Stimulated activated CD8-positive, alpha-beta memory T cell treated with anti-CD3 and anti-CD28 coated beads, Interleukin-12 subunit alpha, Interleukin-12 subunit beta, amount 100 ng/mL, for 1 hour (primary cell): ENCODE measurements at regions not wholly inside any gene's neighbourhood (a gene's known extent, or its start where the extent isn't known, plus 50 kb on each side); places are given as distances from the start of the nearest gene placed in this dataset.

Source experiments
- DNase-seq: peaks from one replicate; pipeline ENCODE4 v3.0.0-alpha.2; 2020; ENCODE audit warnings: low read depth

DNA sequence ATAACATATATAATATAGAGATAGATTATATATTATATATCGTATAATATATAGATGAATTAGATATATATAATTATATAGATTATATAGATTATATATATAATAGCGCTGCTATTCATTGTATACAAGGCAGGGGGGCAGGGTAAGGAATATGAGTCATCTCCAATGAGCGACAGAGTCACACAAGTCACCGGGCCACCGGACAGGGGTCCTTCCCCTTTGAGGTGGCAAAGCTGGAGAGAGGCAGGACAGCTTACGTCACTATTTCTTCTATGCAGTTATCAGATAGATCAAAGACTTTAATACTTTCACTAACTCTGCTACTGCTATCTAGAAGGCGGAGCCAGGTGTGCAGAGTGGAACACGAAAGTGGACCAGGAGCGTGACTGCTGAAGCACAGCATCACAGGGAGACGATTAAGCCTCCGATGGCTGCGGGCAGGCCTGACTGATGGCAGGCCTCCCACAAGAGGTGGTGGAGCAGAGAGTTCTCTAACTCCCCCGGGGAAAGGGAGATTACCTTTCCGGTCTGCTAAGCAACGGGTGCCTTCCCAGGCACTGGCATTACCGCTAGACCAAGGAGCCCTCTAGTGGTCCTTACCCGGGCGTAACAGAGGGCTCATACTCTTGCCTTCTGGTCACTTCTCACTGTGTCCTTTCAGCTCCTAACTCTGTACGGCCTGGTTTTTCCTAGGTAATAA is 2154.7 kb downstream of the MRPL39 start:
- DNase-seq: no peak

- no peak for DNase-seq
These were observed 2162.0 kb downstream of the MRPL39 start for GRCh38 chr21:23445307-23445706.

- DNase-seq: no peak
These were observed 2169.2 kb downstream of the MRPL39 start for GRCh38 chr21:23438081-23438480.

- DNase-seq: no peak
These were observed 2204.3 kb downstream of the MRPL39 start for GRCh38 chr21:23402929-23403520.

GRCh38 chr21:23401278-23401677 is 2206.0 kb downstream of the MRPL39 start:
- DNase-seq: no peak

- no peak for DNase-seq
These were observed 2208.6 kb downstream of the MRPL39 start for GRCh38 chr21:23398726-23399125.

- no peak for DNase-seq
These were observed 2212.8 kb downstream of the MRPL39 start for GRCh38 chr21:23394458-23394857.

DNA sequence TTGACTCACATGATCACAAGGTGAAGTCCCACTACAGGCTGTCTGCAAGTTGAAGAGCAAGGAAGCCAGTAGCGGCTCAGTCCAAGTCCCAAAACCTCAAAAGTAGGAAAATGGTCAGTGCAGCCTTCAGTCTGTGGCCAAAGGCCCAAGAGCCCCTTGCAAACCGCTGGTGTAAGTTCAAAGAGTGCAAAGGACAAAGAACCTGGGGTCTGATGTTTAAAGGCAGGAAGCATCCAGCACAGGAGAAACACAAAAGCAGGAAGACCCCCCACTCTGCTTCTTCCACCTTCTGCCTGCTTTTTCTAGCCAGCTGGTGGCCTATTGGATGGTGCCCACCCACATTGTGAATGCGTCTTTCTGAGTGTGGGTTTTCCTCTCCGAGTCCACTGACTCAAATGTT is 2222.6 kb downstream of the MRPL39 start:
- no peak for DNase-seq

GRCh38 chr21:23374155-23374554 is 2233.1 kb downstream of the MRPL39 start:
- no peak for DNase-seq

DNA sequence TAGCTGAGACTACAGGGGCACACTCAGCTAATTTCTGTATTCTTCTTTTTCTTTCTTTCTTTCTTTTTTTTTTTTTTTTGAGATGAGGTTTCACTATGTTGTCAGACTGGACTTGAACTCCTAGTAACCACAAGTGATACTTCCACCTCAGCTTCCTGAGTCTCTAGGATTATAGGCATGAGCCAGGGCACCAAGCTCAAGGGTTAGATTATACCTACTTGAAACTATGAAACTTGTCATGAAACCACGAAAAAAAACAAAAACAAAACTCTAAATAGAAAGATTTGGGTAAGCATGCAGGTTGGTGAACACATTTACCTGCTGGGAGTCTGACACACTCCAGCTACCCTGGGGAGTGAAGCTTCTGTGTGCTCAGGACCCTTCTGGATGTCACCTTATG is 2250.4 kb downstream of the MRPL39 start:
- no peak for DNase-seq

GRCh38 chr21:23316190-23316589 is 2291.1 kb downstream of the MRPL39 start:
- DNase-seq: no peak

DNA sequence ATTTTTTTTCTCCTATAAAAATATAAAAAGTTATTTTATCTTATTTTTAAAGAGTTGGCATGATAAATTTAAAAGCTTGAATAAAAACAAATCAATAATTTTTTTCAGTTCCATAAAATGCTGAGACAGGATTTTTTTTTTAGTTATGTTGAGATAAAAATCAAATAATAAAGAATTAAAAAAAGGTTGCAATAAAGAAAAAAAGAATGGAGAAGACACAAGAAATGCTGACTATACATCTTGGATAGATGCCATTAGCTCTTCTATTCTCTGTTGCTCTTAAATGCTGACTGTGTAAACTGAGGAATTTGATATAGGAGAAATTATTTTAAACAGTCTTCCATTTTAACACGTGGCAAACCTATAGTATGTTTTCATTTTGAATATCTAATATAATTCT is 2298.5 kb downstream of the MRPL39 start:
- no peak for DNase-seq

- no peak for DNase-seq
These were observed 2300.2 kb downstream of the MRPL39 start for GRCh38 chr21:23307065-23307464.

DNA sequence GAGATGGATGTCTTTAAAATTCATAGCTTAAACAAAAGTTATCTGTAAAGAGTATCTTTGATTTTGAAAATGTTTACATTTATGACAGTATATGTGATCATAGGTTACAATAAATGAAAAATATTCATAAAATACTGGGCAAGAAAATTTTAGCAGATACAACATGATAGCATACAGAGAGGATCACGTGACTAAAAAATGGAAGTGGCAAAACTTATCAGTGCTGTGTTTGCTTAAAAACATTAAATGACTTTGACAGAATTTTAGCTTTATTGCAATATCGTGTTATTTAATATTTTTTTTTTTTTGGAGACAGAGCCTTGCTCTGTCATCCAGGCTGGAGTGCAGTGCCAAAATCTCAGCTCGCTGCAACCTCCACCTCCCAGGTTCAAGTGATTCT is 2294.1 kb downstream of the NCAM2 start:
- no peak for DNase-seq

- no peak for DNase-seq
These were observed 2283.7 kb downstream of the NCAM2 start for GRCh38 chr21:23281917-23282316.

- DNase-seq: no peak
These were observed 2251.6 kb downstream of the NCAM2 start for GRCh38 chr21:23249760-23250159.

GRCh38 chr21:23247334-23247733 is 2249.1 kb downstream of the NCAM2 start:
- DNase-seq: no peak

DNA sequence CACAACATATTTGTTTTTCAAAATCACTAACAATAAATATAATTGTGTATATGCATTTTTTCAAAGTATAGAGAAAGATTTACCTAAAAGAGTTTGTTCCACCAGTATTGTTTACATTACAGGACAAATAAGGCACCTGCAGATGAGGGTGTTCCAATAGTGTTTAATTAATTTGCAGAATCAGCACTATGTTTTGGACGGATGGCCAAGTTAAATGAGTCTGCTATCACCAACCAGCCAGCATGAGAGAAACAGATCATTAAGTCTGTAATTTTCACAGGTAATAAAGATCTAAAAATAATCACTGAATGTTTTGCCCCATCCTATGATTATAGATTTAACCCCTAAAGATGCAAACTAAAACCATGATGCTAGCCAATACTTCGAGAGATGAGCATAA is 2247.0 kb downstream of the NCAM2 start:
- no peak for DNase-seq

DNA sequence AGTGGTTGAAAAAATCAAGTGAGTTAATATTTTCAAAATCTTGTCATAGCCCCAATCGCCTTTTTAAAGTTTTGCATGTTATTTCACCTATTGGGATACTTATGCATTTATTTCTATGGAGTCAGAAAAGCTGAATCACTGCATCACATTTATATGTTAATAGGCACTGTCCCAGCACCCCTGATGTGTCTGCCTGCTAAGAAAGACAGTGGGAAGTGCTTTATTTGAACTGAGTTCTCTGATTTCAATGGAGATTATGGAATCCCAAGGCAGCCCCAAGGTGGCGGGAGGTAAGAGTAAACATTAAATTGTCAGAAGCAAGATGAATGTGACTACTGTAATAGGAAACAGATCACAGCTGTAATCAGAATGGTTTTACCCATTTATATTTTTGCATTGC is 2225.7 kb downstream of the NCAM2 start:
- DNase-seq: no peak

GRCh38 chr21:23218667-23219066 is 2220.5 kb downstream of the NCAM2 start:
- DNase-seq: no peak

GRCh38 chr21:23217597-23217996 is 2219.4 kb downstream of the NCAM2 start:
- no peak for DNase-seq

DNA sequence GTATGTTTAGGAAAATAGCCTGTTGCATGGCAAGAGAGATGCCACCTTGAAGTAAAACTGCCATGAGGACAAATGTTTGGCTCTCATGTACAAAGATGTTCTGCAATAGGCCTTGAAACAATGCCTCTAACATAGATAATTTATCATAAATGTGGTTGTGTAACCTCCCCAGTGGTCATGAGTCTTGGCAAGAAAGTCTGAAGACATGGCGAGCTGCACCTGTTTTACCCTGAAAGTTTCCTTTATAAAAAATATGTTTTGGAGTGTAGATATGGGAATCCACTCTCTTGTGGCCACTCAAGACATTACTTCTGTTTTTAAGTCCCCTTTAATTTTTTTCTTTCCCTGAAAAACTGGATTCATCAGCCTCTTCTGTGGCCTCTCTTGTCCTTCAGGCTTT is 2217.1 kb downstream of the NCAM2 start:
- no peak for DNase-seq
